Esophagus squamous epithelium (tissue), 5 donors: ENCODE measurements at regions not wholly inside any gene's neighbourhood (a gene's known extent, or its start where the extent isn't known, plus 50 kb on each side); places are given as distances from the start of the nearest gene placed in this dataset.

Experiments used
- DNase-seq: peaks from one replicate; lab custom pipeline; 2025; lab: John Stamatoyannopoulos, UW
- H3K27ac ChIP-seq, 4 donors: fragments of 200-600 bp; sonication (generic); one replicate each; pipeline ENCODE4 v1.5.1; 2016 to 2019; ENCODE audit warnings: mild to moderate bottlenecking in 1 of 4
- H3K27me3 ChIP-seq, 4 donors: fragments of 200-600 bp; sonication (generic); 1 replicate in 3 of 4; 2 replicates in 1 of 4; pipeline versions ENCODE4 v1.5.1 to v1.6.0; 2017 to 2021; ENCODE audit warnings: antibody characterized with exemption in 1 of 4
- H3K36me3 ChIP-seq, 3 donors: fragments of 200-600 bp; sonication (generic); one replicate each; pipeline ENCODE4 v1.5.1; 2016 to 2019
- H3K4me1 ChIP-seq, 3 donors: fragments of 200-600 bp; sonication (generic); one replicate each; pipeline ENCODE4 v1.5.1; 2017 to 2019
- H3K4me3 ChIP-seq, 4 donors: fragments of 200-600 bp; sonication (generic); 1 replicate in 3 of 4; 2 replicates in 1 of 4; pipeline ENCODE4 v1.5.1; 2016 to 2019; ENCODE audit warnings: mild to moderate bottlenecking in 2 of 4, moderate library complexity in 1 of 4
- H3K9me3 ChIP-seq, 3 donors: fragments of 200-600 bp; sonication (generic); one replicate each; pipeline ENCODE4 v1.5.1; 2016 to 2019
- POLR2A ChIP-seq, 4 donors: fragments of 450-650 bp; IDR thresholded peaks; one replicate each; pipeline ENCODE4 v1.6.1; 2017; ENCODE audit warnings: antibody characterized with exemption in 4 of 4, mild to moderate bottlenecking in 4 of 4, moderate library complexity in 3 of 4
- WGBS, 2 donors: methylation state at CpG; one replicate each; pipeline ENCODE4 v1.1.5; 2018; 5-methylcytosine and 5-hydroxymethylcytosine counted together
- intact Hi-C: fragments of 100-400 bp; cut with DNase I; formaldehyde crosslinking; loops from one replicate; pipeline ENCODE4 v1.15.0; 2022
- TF ChIP-seq, protein P1 (sequence below), 6 experiments: fragments of 450-650 bp in 4 of 6; fragments of 200-600 bp in 2 of 6; sonication (generic) in 2 of 6; IDR thresholded peaks; one replicate each; pipeline ENCODE4 v1.5.1; 2016 to 2019; ENCODE audit warnings: antibody characterized with exemption in 6 of 6, mild to moderate bottlenecking in 4 of 6, moderate library complexity in 4 of 6
- donor health status: DM: yes; HTN: yes; CAD: no.

DNA sequence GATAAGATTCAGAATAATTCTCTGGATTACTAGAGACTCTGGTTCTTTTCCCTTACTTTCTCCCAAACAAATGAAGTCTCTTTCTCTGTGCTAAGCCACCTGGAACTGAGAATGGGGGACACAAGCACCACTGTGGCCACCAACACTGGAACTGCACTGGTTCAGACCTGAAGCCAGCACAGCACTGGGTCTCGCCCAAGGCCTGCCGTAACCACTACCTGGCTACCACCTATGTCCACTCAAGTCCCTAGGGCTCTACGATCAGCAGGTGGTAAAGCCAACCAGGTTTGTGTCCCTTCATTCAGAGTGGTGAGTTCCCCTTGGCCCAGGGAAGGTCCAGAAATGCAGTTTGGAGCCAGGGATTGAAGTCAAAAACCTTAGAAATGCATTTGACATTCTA is 626.2 kb downstream of the DIAPH3 start:
- H3K27ac ChIP-seq = no peak overlapping the region
- H3K4me3 ChIP-seq = no peak overlapping the region
- intact Hi-C loops = no loop called here
- H3K9me3 ChIP-seq = no peaks in the 10 kb centered on the region
- no peaks in the 10 kb centered on the region for H3K36me3 ChIP-seq
- H3K4me1 ChIP-seq = peaks cover 0 to 4% (median 0%) of the 10 kb centered on the region in 3 donors
- TF ChIP-seq, protein P1, sequence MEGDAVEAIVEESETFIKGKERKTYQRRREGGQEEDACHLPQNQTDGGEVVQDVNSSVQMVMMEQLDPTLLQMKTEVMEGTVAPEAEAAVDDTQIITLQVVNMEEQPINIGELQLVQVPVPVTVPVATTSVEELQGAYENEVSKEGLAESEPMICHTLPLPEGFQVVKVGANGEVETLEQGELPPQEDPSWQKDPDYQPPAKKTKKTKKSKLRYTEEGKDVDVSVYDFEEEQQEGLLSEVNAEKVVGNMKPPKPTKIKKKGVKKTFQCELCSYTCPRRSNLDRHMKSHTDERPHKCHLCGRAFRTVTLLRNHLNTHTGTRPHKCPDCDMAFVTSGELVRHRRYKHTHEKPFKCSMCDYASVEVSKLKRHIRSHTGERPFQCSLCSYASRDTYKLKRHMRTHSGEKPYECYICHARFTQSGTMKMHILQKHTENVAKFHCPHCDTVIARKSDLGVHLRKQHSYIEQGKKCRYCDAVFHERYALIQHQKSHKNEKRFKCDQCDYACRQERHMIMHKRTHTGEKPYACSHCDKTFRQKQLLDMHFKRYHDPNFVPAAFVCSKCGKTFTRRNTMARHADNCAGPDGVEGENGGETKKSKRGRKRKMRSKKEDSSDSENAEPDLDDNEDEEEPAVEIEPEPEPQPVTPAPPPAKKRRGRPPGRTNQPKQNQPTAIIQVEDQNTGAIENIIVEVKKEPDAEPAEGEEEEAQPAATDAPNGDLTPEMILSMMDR (IDR thresholded peaks at IDR 0.05) = no peak
- TF ChIP-seq POLR2A (IDR thresholded peaks at IDR 0.05) = no peak
- DNase-seq = no peak
- H3K27me3 ChIP-seq = no peaks in the 10 kb centered on the region
- WGBS, 2 donors = 93% methylated on average over 3 of the region's 3 CpGs; no CpG with 5 or more reads in 1 of the 2 donors

DNA sequence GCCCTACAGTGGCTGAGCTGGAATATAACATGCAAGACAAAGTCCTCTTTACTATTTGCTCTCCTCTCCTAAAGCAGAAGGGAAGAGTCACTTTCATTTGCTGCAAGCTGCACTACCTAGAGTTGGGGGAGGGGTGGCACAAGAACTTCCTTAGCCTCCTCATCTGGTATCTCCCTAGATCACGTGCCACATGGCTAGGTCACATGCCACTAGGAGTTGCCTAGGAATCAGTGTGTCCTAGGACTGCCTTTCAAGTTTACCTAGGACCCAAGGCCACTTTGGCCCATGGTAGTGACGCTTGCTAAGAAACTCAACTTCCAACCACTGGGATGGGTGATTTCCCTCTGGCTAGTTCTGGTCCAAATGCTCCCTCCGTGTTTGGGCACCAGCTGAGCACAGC is 625.2 kb downstream of the DIAPH3 start:
- WGBS, 2 donors = 39 to 43% methylated on average over 3 of the region's 3 CpGs
- no peak for DNase-seq
- H3K36me3 ChIP-seq = no peaks in the 10 kb centered on the region
- no peak overlapping the region for H3K4me3 ChIP-seq
- H3K27me3 ChIP-seq = no peaks in the 10 kb centered on the region
- TF ChIP-seq, protein P1 (IDR thresholded peaks at IDR 0.05) = no peak
- TF ChIP-seq POLR2A (IDR thresholded peaks at IDR 0.05) = no peak
- H3K27ac ChIP-seq = no peak overlapping the region
- peaks cover 0 to 4% (median 0%) of the 10 kb centered on the region in 3 donors for H3K4me1 ChIP-seq
- no peaks in the 10 kb centered on the region for H3K9me3 ChIP-seq
- intact Hi-C loops = no loop called here

DNA sequence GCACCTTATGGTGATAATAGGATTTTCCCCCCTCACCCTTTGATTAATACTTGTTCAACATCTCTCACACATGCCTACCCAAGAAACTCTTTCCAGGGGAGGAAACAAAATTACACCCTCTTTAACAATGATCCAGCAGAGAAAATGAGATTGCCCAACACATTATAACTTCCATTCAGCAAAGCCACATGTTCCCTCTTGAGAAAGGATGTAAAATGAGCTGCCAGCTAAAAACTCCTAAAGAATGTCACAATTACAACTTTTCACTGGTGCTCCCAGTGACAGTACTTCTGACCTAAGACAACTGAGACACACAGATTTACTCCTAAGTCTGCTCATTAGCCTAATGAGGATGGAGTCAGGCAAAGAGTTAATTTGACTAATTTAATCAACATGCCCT is 621.4 kb downstream of the DIAPH3 start:
- Histone ChIP-seq H3K4me3 (no peak overlapping the region), H3K4me1 (no peaks in the 10 kb centered on the region), H3K27me3 (no peaks in the 10 kb centered on the region), H3K9me3 (no peaks in the 10 kb centered on the region), H3K27ac (no peak overlapping the region), H3K36me3 (no peaks in the 10 kb centered on the region)
- TF ChIP-seq, protein P1 (IDR thresholded peaks at IDR 0.05) = no peak
- no peak for TF ChIP-seq POLR2A (IDR thresholded peaks at IDR 0.05)
- DNase-seq = no peak
- intact Hi-C loops = no loop called here

DNA sequence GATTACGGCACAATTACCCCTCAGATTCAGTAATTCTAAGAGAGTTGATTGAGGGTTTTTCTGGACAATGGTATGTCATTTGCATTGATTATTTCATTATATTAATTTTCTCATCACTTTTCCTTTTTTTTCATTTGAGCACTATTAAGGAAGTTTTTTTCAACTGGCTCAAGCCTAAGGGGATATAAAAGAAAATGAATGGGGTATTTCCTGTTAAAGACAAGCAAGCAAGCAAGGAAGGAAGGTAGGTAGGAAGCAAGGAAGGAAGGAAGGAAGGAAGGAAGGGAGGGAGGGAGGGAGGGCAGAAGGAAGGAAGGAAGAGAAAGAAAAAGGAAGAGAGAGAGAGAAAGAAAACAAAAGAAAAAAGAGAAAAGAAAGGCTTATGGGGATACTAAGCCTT is 620.3 kb downstream of the DIAPH3 start:
- no peaks in the 10 kb centered on the region for H3K27me3 ChIP-seq
- no peak for TF ChIP-seq POLR2A (IDR thresholded peaks at IDR 0.05)
- TF ChIP-seq, protein P1 (IDR thresholded peaks at IDR 0.05) = no peak
- 62 to 70% methylated on average over 1 of the region's 1 CpG for WGBS, 2 donors
- no peaks in the 10 kb centered on the region for H3K36me3 ChIP-seq
- no peaks in the 10 kb centered on the region for H3K4me1 ChIP-seq
- no peak for DNase-seq
- no peaks in the 10 kb centered on the region for H3K9me3 ChIP-seq
- no peak overlapping the region for H3K4me3 ChIP-seq
- no peak overlapping the region for H3K27ac ChIP-seq
- intact Hi-C loops = no loop called here

DNA sequence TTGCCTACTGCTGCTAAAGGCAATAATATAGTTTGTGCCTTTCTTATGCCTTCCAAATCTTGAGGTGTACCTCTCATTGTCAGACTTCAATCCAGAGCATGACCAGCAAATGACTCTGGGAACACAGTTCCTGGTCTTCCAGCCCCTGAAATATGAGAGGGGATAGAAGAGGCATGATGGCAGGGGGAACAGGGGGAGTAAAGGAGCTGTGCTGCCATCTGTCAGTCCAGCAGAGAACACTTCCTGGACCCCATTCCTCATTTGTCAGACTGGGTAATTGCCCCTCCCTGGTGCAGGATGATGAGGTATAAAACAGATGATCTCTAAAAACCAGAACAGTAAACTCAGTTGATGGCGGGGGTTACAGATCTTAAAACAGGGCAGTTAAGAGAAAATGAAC is 618.7 kb downstream of the DIAPH3 start:
- no peak for DNase-seq
- Histone ChIP-seq H3K27ac (no peak overlapping the region), H3K9me3 (peaks cover 0 to 9% (median 0%) of the 10 kb centered on the region in 3 donors), H3K27me3 (no peaks in the 10 kb centered on the region), H3K4me3 (no peak overlapping the region), H3K36me3 (no peaks in the 10 kb centered on the region), H3K4me1 (no peaks in the 10 kb centered on the region)
- 60 to 93% methylated on average over 1 of the region's 1 CpG for WGBS, 2 donors
- no peak for TF ChIP-seq POLR2A (IDR thresholded peaks at IDR 0.05)
- TF ChIP-seq, protein P1 (IDR thresholded peaks at IDR 0.05) = no peak
- intact Hi-C loops = no loop called here
